ENCODE measurements at regions not wholly inside any gene's neighbourhood (a gene's known extent, or its start where the extent isn't known, plus 50 kb on each side); places are given as distances from the start of the nearest gene placed in this dataset.

- ChIA-PET CTCF (no interaction called here), POLR2A (no interaction called here)
- no peak overlapping the region for H3K4me3 ChIP-seq (ENCODE audit: low read depth, low read length)
- H3K27ac ChIP-seq (ENCODE audit: extremely low read depth, low read depth, low read length) = no peak overlapping the region
- H3K9me3 ChIP-seq (ENCODE audit: control insufficient read depth, insufficient read depth, low read depth, low read length) = no peaks in the 10 kb centered on the region
- no peaks in the 10 kb centered on the region for H3K36me3 ChIP-seq (ENCODE audit: control insufficient read depth in 2 of 2, insufficient read depth in 1 of 2, low read length in 2 of 2)
- H3K4me1 ChIP-seq (ENCODE audit: control insufficient read depth, insufficient read depth, low read length) = no peaks in the 10 kb centered on the region
- TF ChIP-seq ZNF791 (tag by site-specific recombination; IDR thresholded peaks at IDR 0.05) (no peak), TSHZ1 (tag by site-specific recombination; IDR thresholded peaks at IDR 0.05; ENCODE audit: borderline replicate concordance) (no peak), ZNF660 (tag by site-specific recombination; IDR thresholded peaks at IDR 0.05) (no peak), ZNF488 (tag by site-specific recombination; IDR thresholded peaks at IDR 0.05) (no peak), ZNF560 (tag by site-specific recombination; IDR thresholded peaks at IDR 0.05; ENCODE audit: borderline replicate concordance) (no peak), ZNF777 (tag by site-specific recombination; IDR thresholded peaks at IDR 0.05; ENCODE audit: borderline replicate concordance) (no peak), ZNF510 (tag by site-specific recombination; IDR thresholded peaks at IDR 0.05; ENCODE audit: insufficient replicate concordance) (no peak), ZBTB8A (tag by site-specific recombination; IDR thresholded peaks at IDR 0.05) (no peak), SP2 (tag by site-specific recombination; IDR thresholded peaks at IDR 0.05) (no peak), ZNF670 (tag by site-specific recombination; IDR thresholded peaks at IDR 0.05; ENCODE audit: low read depth) (no peak), PRDM4 (tag by site-specific recombination; IDR thresholded peaks at IDR 0.05) (no peak), ZNF514 (tag by site-specific recombination; IDR thresholded peaks at IDR 0.05) (no peak), ZNF639 (tag by site-specific recombination; IDR thresholded peaks at IDR 0.05) (no peak), GLIS2 (tag by site-specific recombination; IDR thresholded peaks at IDR 0.05) (no peak), ZNF26 (tag by site-specific recombination; IDR thresholded peaks at IDR 0.05) (no peak), ZNF580 (tag by site-specific recombination; IDR thresholded peaks at IDR 0.05) (no peak), TCF7L2 (IDR thresholded peaks at IDR 0.05; ENCODE audit: borderline replicate concordance, low read depth, low read length) (no peak), ZNF416 (tag by site-specific recombination; IDR thresholded peaks at IDR 0.05) (no peak)
Measured at GRCh38 chr4:100574607-100575006, 56.8 kb upstream of the EMCN start.

Measured in HEK293 (cell line).